ENCODE measurements at regions not wholly inside any gene's neighbourhood (a gene's known extent, or its start where the extent isn't known, plus 50 kb on each side); places are given as distances from the start of the nearest gene placed in this dataset.

DNA sequence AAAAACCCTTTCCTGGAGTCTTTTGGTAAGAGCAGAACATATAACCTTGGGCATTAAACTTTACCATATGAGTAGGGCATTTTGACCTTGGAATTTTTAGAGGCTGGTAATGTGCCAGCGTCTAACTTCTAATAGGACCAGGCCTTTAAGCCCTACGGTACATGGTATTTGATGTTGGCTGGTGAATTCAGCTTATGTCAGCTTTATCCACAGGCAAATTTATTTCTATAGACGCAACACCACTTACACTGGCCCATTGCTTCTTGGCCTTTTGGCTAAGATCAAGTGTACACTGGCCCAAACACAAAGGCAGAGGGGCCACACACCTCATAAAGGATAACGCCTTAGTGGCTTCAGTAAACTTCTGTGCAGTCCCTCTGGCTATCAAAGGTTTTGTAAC, 410.2 kb upstream of the LARGE1 start:
- TF ChIP-seq, protein P1, sequence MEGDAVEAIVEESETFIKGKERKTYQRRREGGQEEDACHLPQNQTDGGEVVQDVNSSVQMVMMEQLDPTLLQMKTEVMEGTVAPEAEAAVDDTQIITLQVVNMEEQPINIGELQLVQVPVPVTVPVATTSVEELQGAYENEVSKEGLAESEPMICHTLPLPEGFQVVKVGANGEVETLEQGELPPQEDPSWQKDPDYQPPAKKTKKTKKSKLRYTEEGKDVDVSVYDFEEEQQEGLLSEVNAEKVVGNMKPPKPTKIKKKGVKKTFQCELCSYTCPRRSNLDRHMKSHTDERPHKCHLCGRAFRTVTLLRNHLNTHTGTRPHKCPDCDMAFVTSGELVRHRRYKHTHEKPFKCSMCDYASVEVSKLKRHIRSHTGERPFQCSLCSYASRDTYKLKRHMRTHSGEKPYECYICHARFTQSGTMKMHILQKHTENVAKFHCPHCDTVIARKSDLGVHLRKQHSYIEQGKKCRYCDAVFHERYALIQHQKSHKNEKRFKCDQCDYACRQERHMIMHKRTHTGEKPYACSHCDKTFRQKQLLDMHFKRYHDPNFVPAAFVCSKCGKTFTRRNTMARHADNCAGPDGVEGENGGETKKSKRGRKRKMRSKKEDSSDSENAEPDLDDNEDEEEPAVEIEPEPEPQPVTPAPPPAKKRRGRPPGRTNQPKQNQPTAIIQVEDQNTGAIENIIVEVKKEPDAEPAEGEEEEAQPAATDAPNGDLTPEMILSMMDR (optimal IDR thresholded peaks at IDR 0.05 in 1 of 3, IDR thresholded peaks at IDR 0.05 in 1 of 3, conservative IDR thresholded peaks at IDR 0.05 in 1 of 3; ENCODE audit: extremely low read depth in 1 of 3, insufficient read depth in 2 of 3, low read length in 3 of 3) = no peak
- no peak for TF ChIP-seq EZH2 (IDR thresholded peaks at IDR 0.05; ENCODE audit: low read length)

Measured in keratinocyte (primary cell).